Calu3 (cell line): ENCODE measurements at regions not wholly inside any gene's neighbourhood (a gene's known extent, or its start where the extent isn't known, plus 50 kb on each side); places are given as distances from the start of the nearest gene placed in this dataset.

Experiments
- BruUV-seq: library from RNA; stranded (reverse); fragments of 400-500 nt; replicated peaks from 2 replicates; lab custom pipeline; 2021; lab: Mats Ljungman, UMichigan
- CTCF ChIA-PET: fragments of 300-600 bp; sonication (Branson Sonifier 250); formaldehyde crosslinking; loops from one replicate; lab custom pipeline; 2022; ENCODE audit warnings: antibody characterized with exemption; lab: Charles Lee
- DNase-seq: peaks from one replicate; pipeline ENCODE4 v3.0.0; 2022
- H3K27ac Mint-ChIP-seq: one replicate; pipeline ENCODE4 v1.8.0; 2022; ENCODE audit warnings: mixed read lengths; ENCODE audit not compliant: unreplicated experiment
- H3K27me3 Mint-ChIP-seq: one replicate; pipeline ENCODE4 v1.8.0; 2022; ENCODE audit warnings: mixed read lengths; ENCODE audit not compliant: unreplicated experiment
- H3K36me3 Mint-ChIP-seq: one replicate; pipeline ENCODE4 v1.8.0; 2022; ENCODE audit warnings: mild to moderate bottlenecking, moderate library complexity, mixed read lengths; ENCODE audit not compliant: insufficient read depth, unreplicated experiment
- H3K4me1 Mint-ChIP-seq: one replicate; pipeline ENCODE4 v1.8.0; 2022; ENCODE audit warnings: mild to moderate bottlenecking, low read depth, mixed read lengths; ENCODE audit not compliant: unreplicated experiment
- H3K4me3 Mint-ChIP-seq: one replicate; pipeline ENCODE4 v1.8.0; 2022; ENCODE audit warnings: mild to moderate bottlenecking, low read depth, moderate library complexity, mixed read lengths; ENCODE audit not compliant: unreplicated experiment
- H3K9me3 Mint-ChIP-seq: one replicate; pipeline ENCODE4 v1.8.0; 2022; ENCODE audit warnings: low read depth, mixed read lengths; ENCODE audit not compliant: unreplicated experiment
- CTCF ChIP-seq: fragments of 200-600 bp; IDR thresholded peaks from one replicate; pipeline ENCODE4 v1.8.0; 2022; ENCODE audit warnings: antibody characterized with exemption; ENCODE audit not compliant: unreplicated experiment
- intact Hi-C: fragments of 100-400 bp; cut with micrococcal nuclease; formaldehyde crosslinking; loops from one replicate; pipeline ENCODE4 v1.10.0; 2022; ENCODE audit not compliant: unreplicated experiment

GRCh38 chr4:153107246-153107645, 97.0 kb upstream of the TRIM2 start:
- no peak for DNase-seq
- H3K9me3 Mint-ChIP-seq, result peaks cover 2% of the 10 kb centered on the region
- no peak overlapping the region for H3K4me3 Mint-ChIP-seq
- H3K36me3 Mint-ChIP-seq, result no peaks in the 10 kb centered on the region
- H3K27ac Mint-ChIP-seq, result no peak overlapping the region
- no TSS peak for BruUV-seq
- no peak for TF ChIP-seq CTCF
- CTCF ChIA-PET, result no interaction called here
- H3K4me1 Mint-ChIP-seq, result peaks cover 11% of the 10 kb centered on the region
- intact Hi-C loops, result no loop called here
- H3K27me3 Mint-ChIP-seq, result peaks cover 24% of the 10 kb centered on the region

GRCh38 chr4:153109296-153109849, 94.9 kb upstream of the TRIM2 start:
- intact Hi-C loops, result no loop called here
- Mint-ChIP-seq H3K36me3 (no peaks in the 10 kb centered on the region), H3K9me3 (peaks cover under 1% of the 10 kb centered on the region), H3K27ac (no peak overlapping the region), H3K4me3 (no peak overlapping the region), H3K4me1 (peaks cover 11% of the 10 kb centered on the region), H3K27me3 (peaks cover 5% of the 10 kb centered on the region)
- DNase-seq, result no peak
- no peak for TF ChIP-seq CTCF
- CTCF ChIA-PET, result interaction anchor here (1.1 kb wide), 1 partner anchor 18 kb away, joined by 3 read pairs; no protein-coding TSS in a partner anchor
- BruUV-seq, result no TSS peak

- Mint-ChIP-seq H3K4me3 (no peak overlapping the region), H3K27me3 (no peaks in the 10 kb centered on the region), H3K27ac (no peak overlapping the region), H3K36me3 (no peaks in the 10 kb centered on the region), H3K9me3 (no peaks in the 10 kb centered on the region), H3K4me1 (peaks cover 11% of the 10 kb centered on the region)
- TF ChIP-seq CTCF, result no peak
- BruUV-seq, result no TSS peak
- DNase-seq, result no peak
- CTCF ChIA-PET, result interaction anchor here (0.5 to 1.1 kb wide), 3 partner anchors 17 to 1655 kb away, joined by 3 to 6 read pairs (median 3); no protein-coding TSS in a partner anchor
- intact Hi-C loops, result no loop called here
Observed at GRCh38 chr4:153110739-153111138, 93.5 kb upstream of the TRIM2 start.

- Mint-ChIP-seq H3K4me3 (no peak overlapping the region), H3K9me3 (no peaks in the 10 kb centered on the region), H3K27me3 (no peaks in the 10 kb centered on the region), H3K4me1 (peaks cover 11% of the 10 kb centered on the region), H3K36me3 (no peaks in the 10 kb centered on the region), H3K27ac (no peak overlapping the region)
- CTCF ChIA-PET, result interaction anchor here (0.5 kb wide), 2 partner anchors 1291 to 1656 kb away, joined by 3 to 6 read pairs; no protein-coding TSS in a partner anchor
- no peak for DNase-seq
- BruUV-seq, result no TSS peak
- intact Hi-C loops, result no loop called here
- TF ChIP-seq CTCF, result no peak
Observed at GRCh38 chr4:153111426-153112040, 92.7 kb upstream of the TRIM2 start.
